GM18517 (cell line): ENCODE measurements at regions not wholly inside any gene's neighbourhood (a gene's known extent, or its start where the extent isn't known, plus 50 kb on each side); places are given as distances from the start of the nearest gene placed in this dataset.
"Not testable (repeated sequence)": the region's sequence is repeated elsewhere in the genome, so short reads cannot be mapped to it uniquely, and the experiment has no call there.

Experiments
- ATAC-seq: cut with Tn5 transposase; IDR thresholded peaks from one replicate; pipeline ENCODE4 v1.9.1; 2021; ENCODE audit warnings: mild to moderate bottlenecking, moderate library complexity; ENCODE audit not compliant: unreplicated experiment

DNA sequence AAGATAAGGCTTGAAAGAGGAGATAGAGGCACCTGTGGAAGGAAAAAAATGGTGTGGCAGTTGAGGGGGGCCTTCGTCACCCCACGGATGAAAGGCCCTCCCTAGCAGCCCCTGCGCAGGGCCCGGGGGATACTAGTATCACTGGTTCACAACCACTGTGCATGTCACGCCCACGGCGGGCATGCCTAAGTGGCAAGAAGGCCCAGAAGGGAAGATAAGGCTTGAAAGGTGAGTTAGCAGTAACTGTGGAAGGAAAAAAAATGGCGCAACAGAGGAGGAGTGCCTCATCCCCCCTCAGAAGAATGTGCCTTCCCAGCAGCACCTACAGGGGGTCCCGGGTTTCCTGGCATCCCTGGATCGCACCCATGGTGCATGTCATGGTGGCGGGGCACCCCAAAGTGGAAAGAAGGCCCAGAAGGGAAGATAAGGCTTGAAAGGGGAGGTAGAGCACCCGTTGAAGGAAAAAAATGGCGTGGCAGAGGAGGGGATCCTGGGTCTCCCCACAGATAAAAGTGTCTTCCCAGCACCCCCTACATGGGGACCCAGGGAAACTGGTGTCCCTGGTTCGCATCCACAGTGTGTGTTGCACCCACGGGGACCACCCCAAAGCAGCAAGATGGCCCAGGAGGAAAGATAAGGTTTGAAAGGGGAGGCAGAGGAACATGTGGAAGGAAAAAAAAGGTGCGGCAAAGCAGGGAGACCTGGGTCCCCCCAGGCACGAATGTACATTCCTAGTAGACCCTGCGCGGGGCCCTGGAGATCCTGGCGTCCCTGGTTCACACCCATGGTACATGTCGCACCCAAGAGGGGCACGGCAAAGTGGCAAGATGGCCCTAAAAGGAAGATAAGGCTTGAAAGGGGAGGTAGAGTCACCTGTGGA, 279.2 kb downstream of the ALG10 start:
- ATAC-seq = no peak

GRCh38 chr12:34302131-34302885, 280.0 kb downstream of the ALG10 start:
- no peak for ATAC-seq

DNA sequence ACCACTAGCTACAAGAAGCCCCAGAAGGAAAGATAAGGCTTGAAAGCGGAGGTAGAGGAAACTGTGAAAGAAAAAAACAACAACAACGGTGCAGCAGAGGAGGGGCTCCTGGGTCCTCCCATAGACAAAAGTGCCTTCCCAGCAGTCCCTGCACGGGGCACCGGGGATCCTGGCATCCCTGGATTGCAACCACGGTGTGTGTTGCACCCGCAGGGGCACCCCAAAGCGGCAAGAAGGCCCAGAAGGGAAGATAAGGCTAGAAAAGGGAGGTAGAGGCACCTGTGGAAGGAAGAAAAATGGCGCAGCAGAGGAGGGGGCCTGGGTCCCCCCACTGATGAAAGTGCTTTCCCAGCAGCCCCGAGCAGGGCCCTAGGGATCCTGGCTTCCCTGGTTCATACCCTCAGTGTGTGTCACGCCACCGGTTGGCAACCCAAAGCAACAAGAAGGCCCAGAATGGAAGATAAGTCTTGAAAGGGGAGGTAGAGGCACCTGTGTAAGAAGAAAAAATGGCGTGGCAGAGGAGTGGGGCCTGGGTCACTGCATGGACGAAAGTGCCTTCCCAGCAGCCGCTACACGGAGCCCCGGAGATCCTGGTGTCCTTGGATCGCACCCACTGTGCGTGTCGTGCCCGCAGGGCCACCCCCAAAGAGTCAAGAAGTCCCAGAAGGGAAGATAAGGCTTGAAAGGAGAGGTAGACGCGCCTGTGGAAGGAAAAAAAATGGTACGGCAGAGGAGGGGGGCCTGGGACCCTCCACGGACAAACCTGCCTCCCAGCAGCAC, 281.0 kb downstream of the ALG10 start:
- ATAC-seq = no peak

- ATAC-seq = no peak
These were observed 281.7 kb downstream of the ALG10 start for GRCh38 chr12:34304001-34304400.

- no peak for ATAC-seq
These were observed 282.2 kb downstream of the ALG10 start for GRCh38 chr12:34304546-34304945.

- no peak for ATAC-seq
These were observed 282.9 kb downstream of the ALG10 start for GRCh38 chr12:34305176-34305575.

DNA sequence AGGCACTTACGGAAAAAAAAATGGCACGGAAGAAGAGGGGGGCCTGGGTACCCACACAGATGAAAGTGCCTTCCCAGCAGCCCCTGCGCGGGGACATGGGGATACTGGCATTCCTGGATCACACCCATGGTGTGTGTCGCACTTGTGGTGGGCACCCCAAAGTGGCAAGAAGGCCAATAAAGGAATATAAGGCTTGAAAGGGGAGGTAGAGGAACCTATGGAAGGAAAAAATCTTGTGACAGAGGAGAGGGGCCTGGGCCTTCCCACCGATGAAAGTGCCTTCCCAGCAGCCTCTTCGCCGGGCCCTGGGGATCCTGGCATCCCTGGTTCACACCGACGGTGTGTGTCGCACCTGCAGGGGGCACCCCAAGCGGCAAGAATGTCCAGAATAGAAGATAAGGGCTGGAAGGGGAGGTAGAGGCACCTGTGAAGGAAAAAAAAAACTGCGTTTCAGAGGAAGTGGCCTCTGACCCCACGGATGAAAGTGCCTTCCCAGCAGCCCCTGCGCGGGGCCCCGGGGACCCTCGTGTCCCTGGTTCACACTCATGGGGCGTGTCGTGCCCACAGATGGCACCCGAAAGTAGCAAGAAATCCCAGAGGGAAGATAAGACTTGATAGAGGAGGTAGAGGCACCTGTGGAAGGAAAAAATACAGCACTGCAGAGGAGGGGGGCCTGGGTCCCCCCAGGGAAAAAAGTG, 284.0 kb downstream of the ALG10 start:
- no peak for ATAC-seq

GRCh38 chr12:34309806-34310804, 287.8 kb downstream of the ALG10 start:
- ATAC-seq = not testable (repeated sequence)

GRCh38 chr12:34311337-34311736, 289.0 kb downstream of the ALG10 start:
- ATAC-seq = no peak

DNA sequence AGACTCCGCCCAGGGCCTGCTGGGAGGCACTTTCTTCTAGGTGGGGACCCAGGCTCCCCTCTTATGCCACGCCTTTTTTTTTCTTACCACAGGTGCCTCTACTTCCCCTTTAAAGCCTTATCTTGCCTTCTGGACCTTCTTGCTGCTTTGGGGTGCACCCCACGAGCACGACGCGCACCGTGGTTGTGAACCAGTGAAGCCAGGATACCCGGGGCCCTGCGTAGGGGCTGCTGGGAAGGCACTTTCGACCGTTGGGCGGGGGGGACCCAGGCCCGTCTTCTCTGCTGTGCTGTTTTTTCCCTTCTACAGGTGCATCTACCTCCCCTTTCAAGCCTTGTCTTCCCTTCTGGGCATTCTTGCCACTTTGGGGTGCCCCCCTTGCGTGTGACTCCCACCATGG, 305.4 kb downstream of the ALG10 start:
- no peak for ATAC-seq

DNA sequence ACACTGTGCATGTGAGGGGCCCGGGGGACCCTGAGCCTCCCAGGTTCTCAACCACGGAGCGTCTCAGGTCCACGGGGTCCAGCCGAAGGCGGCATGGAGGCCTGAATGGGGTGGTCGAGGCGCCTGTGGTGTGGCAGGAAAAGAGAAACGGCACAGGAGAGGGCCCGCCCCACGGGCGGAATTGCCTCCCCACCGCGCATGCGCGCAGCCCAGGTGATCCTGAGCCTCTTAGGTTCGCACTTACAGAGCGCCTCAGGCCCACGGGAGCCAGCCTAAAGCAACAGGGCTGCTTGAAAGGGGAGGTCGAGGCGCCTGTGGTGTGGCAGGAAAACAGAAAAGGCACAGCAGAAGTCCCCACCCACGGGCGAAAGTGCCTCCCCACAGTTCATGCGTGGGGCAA, 311.0 kb downstream of the ALG10 start:
- no peak for ATAC-seq

GRCh38 chr12:34334538-34334937, 312.2 kb downstream of the ALG10 start:
- ATAC-seq = no peak

- no peak for ATAC-seq
These were observed 312.9 kb downstream of the ALG10 start for GRCh38 chr12:34334953-34335743.

DNA sequence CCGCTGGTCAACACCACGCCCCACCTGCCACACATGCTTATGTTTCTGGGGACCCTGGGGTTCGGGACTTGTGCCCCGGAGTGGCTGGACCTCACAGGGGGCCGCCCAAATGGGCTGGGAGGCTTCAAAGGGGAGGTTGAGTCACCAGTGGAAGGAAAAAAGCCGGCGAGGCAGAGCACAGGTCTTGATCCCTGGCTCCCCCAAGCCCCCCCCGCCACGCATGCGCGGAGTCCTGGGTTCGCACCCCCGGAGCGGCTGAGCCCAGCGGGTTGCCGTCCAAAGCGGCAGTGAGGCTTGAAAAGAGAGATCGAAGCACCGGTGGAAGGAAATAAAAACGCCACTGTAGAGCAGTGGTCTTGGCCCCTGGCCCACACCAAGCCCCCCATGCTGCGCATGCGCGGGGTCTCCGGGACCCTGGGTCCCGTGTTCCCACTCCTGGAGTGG, 313.5 kb downstream of the ALG10 start:
- ATAC-seq = no peak

DNA sequence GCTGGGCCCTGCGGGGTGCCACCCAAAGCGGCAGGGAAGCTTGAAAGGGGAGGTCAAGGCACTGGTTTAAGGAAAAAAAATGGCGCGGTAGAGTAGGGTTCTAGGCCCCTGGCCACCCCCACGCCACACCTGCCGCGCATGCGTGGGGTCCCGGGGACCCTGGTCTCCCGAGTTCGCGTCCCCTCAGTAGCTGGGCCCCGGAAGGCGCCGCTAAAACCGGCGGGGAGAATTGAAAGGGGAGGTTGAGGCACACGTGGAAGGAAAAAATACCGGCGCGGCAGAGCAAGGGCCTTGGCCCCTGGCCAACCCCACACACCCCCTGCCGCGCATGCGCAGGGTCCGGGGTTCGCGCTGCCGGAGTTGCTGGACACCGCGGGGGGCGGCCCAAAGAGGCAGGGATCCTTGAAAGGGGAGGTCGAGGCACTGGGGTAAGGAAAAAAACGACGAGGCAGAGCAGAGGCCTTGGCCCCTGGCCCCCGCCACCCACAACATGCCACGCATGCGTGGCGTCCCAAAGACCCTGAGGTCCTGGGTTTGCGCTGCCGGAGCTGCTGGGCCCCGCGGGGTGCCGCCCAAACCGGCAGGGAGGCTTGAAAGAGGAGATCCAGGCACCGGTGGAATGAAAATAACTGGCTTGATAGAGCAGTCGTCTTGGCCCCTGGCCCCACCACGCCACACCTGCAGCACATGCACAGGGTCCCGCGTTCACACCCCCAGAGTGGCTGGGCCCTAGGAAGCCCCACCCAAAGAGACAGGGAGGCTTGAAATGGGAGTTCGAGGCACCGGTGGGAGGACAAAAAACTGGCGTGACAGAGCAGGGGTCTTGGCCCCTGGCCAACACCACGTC, 314.5 kb downstream of the ALG10 start:
- no peak for ATAC-seq

- ATAC-seq = no peak
These were observed 316.5 kb downstream of the ALG10 start for GRCh38 chr12:34338751-34339150.

- ATAC-seq = no peak
These were observed 317.6 kb downstream of the ALG10 start for GRCh38 chr12:34339922-34340321.
